AG09309 (cell line): ENCODE measurements at regions not wholly inside any gene's neighbourhood (a gene's known extent, or its start where the extent isn't known, plus 50 kb on each side); places are given as distances from the start of the nearest gene placed in this dataset.

Experiments used
- DNase-seq: peaks from one replicate; pipeline ENCODE4 v3.0.0-alpha.2; 2010; ENCODE audit warnings: low read depth
- H3K4me3 ChIP-seq: 2 replicates; pipeline ENCODE4 v1.5.1; 2011; ENCODE audit warnings: mild to moderate bottlenecking, low read depth, low read length, moderate library complexity; ENCODE audit not compliant: control insufficient read depth
- CTCF ChIP-seq: IDR thresholded peaks from 2 replicates; pipeline ENCODE4 v1.5.1; 2011; ENCODE audit warnings: mild to moderate bottlenecking, low read depth, low read length, inconsistent platforms; ENCODE audit not compliant: insufficient read depth, control insufficient read depth; ENCODE audit errors: missing control alignments

- peak; percentile 71 for DNase-seq
- no peak overlapping the region for H3K4me3 ChIP-seq
- no peak for TF ChIP-seq CTCF
Measured at GRCh38 chr3:73727117-73727821, 102.5 kb upstream of the PDZRN3 start.

- no peak for TF ChIP-seq CTCF
- no peak overlapping the region for H3K4me3 ChIP-seq
- DNase-seq, result no peak
Measured at GRCh38 chr3:73723596-73723995, 98.9 kb upstream of the PDZRN3 start.

DNA sequence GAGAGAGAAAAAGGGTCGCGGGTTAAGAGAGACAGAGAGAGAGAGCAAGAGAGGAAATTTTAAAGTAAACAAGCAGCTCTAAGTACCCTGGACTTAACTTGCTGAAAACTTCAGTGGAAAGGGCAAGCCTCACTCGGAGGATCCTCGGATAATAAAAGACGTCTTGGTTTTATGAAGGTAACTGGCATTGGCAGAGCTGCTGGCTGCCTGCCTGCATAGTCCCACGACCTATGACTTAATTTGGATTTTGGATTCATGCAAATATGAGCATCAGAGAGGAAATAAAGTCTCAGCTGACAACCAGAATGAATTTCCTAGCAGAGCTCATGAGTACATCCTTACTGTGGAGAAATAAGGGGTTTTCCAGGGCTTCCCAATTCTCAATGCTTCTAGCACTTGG lies 95.1 kb upstream of the PDZRN3 start:
- no peak for DNase-seq
- no peak overlapping the region for H3K4me3 ChIP-seq
- no peak for TF ChIP-seq CTCF

- H3K4me3 ChIP-seq, result no peak overlapping the region
- no peak for TF ChIP-seq CTCF
- no peak for DNase-seq
Measured at GRCh38 chr3:73719413-73719851, 94.7 kb upstream of the PDZRN3 start.

DNA sequence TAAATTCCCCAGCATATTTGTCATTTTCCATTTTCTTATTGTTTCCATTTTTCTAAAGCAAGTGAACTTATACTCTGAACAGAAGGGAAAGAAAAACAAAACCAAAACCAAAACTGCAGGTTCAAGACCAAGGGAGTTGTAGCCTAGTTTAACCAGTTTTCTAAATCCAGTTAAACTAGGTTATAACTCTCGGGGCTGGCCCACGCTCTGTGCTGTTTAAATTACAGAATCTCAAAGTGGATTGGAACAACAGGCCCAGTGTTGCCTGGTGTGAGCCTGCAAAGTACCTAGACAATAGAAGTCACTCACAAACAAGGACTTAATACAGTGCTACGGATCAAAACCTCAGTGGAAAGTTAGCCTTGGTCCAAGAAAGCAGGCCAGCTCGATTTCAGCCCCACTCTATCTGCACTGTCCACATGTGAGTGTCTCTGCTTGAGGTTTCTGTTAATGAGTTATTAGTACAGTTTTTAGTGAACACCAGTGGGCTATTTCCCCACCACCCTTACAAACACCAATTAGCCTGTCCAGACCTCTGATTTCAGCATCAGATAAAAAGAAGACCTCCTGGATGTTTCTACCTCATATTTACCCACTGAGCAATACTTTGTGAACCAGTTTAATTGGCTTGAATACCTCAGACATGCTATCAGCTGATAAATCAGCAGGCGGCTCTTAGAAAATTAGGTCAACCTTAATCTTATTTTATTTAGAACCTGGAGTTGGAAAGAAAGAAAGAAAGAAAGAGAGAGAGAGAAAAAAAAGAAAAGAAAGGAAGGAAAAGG lies 93.8 kb upstream of the PDZRN3 start:
- no peak for DNase-seq
- no peak overlapping the region for H3K4me3 ChIP-seq
- no peak for TF ChIP-seq CTCF

DNA sequence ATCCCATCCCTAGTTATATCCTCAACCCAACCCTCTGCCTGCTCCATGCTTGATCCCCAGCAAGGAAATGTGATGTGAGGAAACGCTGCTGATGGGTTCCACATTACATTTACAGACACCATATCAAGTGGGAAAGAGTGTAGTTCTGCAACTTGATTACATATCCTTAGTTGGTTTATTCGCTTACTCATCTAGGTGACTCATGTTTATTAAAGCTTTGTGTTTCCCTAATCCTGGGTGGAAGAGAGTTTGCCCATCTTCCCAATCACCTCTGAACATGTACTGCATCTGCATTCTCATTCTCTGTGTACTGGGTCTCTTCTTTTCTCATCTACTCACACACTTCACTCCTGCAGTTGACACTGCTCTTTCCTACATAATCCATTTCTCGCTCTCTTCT lies 91.7 kb upstream of the PDZRN3 start:
- no peak for DNase-seq
- TF ChIP-seq CTCF, result no peak

DNA sequence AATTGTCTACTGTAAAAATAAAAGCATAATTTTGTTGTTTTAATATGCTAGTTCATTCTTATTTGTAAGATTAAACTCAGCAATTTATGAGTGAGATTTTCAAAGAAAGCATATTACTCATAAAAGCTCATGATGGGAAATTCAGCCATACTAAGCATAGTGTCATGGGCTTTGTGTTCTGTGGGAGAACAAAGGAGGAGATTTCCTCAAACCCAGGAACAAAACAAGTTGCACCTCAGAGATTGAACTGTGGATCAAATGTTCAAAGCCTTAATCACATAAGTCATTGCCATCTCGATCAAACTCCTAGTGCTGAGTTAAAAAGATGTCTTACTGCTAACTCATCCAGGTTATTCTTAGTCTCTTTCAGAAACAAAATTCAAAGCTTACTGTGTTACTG lies 85.6 kb upstream of the PDZRN3 start:
- DNase-seq, result no peak
- no peak for TF ChIP-seq CTCF
- H3K4me3 ChIP-seq, result no peak overlapping the region

More for the DNA sequence above, 91.7 kb upstream of the PDZRN3 start:
- H3K4me3 ChIP-seq, result no peak overlapping the region
